NCI-H1048 (cell line): ENCODE measurements at regions not wholly inside any gene's neighbourhood (a gene's known extent, or its start where the extent isn't known, plus 50 kb on each side); places are given as distances from the start of the nearest gene placed in this dataset.
"Not testable (repeated sequence)": the region's sequence is repeated elsewhere in the genome, so short reads cannot be mapped to it uniquely, and the experiment has no call there.

Experiments
- DNase-seq: peaks from one replicate; lab custom pipeline; 2025; lab: John Stamatoyannopoulos, UW

DNA sequence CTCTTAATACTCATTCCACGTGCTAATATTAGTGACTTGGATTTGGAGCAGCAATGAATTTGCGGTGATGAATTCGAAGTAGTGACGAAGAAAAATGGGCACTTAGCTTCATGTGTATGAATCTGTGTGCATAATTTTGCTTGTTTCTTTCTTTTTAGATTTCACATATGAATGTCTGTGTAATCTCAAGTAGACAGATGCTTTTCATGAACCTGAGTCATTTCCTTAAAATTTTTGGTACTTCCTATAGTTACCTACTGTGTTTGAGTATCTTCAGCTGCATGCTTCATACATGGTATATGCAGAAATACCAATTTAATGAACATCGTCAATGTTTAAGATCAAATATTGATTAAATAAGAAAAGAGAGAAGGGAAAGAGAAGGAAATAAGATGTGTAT lies 540.2 kb downstream of the RAB38 start:
- DNase-seq = no peak

DNA sequence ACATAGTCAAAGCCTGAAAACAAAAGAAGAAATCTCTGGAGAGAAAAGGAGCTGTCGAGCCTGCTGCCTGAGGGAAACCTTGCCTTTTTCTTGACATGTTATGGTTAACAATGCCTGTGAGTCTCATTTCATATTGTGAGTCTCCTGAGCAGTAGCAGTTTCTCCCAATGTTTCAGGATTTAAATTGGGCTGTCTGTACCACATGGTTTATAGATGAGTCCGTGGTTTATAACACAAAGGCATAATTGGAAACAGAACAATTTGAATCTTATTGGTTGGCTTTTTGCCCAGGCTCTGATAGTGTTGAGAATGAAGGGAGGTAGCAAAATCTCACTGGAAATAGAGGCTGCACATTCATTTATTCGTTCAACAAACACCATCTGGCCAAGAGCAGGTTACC lies 540.9 kb downstream of the RAB38 start:
- DNase-seq = no peak

DNA sequence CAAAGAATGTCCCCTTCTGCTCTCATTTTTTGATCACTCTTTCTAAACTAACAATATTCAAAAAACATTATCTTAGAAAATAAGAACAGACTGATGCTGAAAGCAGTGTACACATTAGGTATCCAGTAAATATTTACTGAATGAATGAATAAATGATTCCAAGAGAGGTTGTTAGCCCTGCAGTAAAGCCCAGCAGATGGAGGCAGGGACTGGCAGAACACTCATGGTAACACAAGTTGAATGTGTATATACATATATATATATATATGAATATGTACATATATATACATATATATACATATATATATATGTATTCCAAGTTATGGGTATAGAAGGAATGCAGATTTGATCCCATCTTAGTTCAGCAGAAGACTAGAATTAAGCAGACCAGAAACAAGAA lies 546.3 kb downstream of the RAB38 start:
- DNase-seq = no peak

DNA sequence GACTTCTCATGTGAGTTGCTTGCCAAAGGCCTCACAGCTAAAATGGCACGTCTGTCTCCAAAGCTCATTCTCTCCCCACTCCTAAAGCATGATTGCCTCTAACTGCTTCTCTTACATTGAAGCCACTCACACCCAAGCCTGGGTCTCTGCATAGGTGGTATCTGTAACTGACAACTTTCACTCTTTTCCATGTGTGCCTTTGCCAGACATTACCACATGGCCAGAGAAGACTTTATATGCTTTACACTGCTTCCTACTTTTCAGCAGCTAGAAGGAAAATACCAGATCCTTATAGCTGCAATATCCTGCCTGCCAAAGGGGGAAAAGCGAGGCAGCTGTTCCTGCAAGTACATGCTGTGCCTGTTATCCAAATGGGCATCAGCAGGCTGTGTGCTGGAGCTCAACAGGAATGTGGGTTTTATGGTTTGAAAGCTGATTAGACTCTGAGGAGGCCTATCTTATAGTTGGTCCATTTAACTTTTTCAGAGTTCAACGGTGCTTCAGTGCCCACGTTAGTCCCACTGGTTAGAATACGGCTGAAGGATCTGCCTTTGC lies 547.1 kb downstream of the RAB38 start:
- DNase-seq = no peak

DNA sequence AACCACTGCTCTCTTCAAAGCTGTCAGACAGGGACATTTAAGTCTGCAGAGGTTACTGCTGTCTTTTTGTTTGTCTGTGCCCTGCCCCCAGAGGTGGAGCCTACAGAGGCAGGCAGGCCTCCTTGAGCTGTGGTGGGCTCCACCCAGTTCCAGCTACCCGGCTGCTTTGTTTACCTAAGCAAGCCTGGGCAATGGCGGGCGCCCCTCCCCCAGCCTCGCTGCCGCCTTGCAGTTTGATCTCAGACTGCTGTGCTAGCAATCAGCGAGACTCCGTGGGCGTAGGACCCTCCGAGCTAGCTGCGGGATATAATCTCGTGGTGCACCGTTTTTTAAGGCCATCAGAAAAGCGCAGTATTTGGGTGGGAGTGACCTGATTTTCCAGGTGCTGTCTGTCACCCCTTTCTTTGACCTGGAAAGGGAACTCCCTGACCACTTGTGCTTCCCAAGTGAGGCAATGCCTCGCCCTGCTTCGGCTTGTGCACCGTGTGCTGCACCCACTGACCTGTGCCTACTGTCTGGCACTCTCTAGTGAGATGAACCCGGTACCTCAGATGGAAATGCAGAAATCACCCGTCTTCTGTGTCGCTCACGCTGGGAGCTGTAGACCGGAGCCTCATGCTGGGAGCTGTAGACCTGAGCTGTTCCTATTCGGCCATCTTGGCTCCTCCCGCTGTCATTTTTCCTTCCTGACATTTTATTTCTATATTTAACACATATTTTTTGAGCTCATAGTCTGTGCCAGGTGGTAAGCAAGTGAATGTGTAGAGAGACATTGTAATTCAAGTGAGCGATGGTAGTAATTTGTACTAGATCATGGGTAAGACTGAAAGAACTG lies 551.5 kb downstream of the RAB38 start:
- DNase-seq = not testable (repeated sequence)

DNA sequence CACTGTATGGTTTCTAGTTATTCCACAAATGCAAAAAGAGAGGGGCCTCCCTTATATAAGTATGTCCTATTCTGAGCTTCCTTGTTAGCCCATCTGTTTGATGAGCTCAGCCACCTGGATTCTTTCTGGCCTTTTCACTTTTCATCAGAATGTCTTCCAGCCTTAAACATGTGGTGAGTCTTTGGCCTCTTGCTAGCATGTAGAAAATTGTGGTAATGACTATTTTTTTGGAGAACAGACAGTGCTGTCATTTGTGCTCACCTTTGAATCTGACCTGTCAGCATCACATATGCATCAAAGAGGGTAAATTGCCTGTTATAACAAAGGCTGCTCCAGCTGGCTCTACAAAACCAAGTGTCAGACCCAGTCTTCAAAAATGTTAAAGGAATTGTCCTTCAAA lies 558.7 kb downstream of the RAB38 start:
- no peak for DNase-seq

DNA sequence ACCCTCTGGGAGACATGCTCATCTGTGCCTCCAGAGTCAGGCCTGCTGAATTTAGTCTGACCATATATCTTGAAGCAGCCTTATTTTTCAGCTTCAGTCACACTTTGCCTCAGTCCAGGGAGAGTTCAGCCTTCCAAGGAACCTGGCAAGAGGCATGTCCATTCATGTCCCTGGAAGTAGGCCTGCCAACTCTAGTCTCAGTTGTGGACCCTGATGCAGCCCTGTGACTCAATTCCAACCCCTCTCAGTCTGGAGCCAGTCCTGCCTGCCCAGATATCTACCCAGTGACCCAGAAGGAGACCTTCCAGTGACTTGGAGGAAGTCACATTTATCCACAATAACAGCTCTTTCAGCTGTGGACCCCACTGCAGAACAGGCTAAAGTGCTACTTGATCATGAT lies 566.6 kb downstream of the TMEM135 start:
- no peak for DNase-seq

DNA sequence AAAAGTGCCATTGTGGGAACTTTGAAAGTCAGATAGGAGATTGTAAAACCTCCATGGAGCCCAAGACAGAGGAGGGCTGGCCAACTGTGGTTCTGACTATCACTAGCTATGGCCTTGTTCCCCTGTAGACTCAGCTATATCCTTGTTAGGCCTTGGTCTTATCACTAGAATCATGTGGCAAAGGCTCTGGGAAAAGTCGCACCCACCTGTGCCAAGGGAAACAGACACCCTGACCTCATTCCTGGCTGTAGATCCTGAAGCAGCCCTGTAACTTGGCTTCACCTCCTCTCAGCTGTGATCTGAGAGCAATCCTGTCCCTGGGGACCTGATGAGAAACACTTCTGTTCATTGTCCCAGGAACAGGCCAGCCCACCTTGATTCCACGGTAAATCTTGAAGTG lies 566.2 kb downstream of the TMEM135 start:
- DNase-seq = no peak

DNA sequence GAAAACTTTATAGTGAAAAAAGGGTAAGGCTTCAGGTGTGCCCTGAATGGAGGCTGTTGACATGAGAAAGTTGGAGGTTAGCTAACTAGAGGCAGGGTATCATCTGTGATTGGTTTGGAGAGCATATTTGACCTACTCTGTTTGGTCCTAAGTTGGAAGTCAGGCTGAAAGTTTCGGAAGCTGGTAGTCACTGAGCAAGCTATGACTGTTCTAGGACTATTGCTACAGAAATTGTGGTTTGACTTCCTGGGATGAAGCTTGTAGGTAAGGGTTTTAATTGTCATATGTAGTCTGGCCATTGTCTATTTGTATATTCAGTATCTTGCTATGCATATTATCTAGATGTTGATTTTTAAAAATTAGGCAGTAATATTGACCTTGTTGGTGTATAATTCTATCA lies 565.0 kb downstream of the TMEM135 start:
- no peak for DNase-seq

DNA sequence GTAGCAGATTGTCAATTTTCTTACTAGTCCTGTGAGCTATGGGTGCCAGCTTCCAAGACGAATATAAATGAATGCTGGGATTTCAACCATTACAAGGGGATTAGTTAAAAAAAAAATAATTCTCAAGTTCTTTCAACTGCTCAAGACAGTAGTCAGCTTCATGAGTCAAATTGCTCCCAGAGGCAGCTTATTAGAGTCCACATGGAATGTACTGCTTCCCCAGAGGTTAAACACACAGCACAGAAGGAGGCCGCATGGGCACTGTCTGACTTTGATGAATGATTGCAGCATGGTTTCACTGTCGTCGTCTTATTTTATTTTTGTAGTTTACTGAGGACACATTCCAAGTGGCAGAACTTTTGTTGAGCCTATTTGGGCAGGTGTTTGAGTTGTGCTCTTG lies 563.2 kb downstream of the TMEM135 start:
- no peak for DNase-seq

DNA sequence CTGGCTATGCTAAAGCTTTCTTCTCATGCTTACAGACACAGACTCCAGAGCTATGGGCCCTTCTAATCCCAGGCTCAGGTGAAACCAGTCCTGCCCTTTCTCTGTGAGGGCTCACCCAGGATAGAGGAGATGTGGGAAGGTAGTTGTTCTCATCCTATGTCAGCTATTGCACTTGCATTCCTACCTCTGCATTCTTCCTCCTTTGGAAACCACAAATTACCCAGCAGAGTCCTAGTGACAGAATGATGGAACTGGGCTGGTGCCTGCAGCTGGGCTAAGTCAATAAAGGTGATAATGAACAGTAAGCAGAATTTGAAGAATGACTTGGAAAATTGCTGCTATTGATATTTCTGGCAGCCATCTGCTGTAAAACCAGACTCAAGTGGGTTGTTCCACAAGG lies 560.0 kb downstream of the TMEM135 start:
- DNase-seq = no peak

DNA sequence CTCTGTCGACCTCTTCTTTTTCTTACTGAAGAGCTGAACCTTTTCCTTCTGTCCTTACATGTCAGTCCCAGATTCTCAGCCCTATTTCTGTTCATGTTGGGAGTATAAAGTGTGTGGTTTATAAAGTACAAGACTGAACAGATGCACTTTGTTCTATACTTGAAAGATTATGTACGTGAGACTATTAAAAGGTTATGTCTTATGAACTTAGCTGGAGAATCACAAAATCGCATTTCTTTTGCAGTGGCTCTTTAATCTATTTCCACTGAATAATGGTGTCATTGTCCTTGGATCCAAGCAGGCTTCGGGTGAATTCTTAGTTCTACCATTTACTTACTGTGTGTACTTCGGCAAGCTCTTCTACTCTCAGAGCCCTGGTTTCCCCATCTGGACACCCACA lies 558.4 kb downstream of the TMEM135 start:
- DNase-seq = no peak

DNA sequence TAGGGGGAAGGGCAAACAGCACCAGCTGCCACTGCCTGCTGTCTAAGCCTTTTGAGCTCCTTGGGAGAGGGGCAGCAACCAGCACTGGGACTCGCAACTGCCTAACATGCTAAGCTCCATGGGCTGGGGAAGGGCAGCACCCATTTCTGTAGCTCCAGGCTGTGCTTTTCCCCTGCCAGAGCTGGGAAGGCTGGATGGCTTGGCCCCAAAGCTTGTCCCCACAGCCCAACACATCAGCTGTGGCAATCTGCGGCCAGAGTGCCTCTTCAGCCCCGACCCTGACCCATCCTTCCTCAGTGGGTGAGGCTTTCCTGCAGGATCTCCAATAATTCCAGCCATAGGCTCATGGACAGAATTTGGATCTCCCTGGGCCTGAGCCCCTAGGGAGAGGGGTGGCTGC lies 551.3 kb downstream of the TMEM135 start:
- no peak for DNase-seq

DNA sequence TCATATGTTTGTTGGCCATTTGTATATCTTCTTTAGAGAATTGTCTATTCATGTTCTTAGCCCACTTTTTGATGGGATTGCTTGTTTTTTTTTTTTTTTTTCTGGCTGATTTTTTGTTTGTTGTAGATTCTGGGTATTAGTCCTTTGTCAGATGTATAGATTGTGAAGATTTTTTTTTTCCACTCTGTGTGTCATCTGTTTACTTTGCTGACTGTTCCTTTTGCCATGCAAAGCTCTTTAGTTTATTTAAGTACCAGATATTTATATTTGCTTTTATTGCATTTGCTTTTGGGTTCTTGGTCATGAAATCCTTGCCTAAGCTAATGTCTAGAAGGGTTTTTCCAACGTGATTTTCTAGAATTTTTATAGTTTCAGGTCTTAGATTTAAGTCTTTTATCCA lies 547.9 kb downstream of the TMEM135 start:
- DNase-seq = not testable (repeated sequence)

DNA sequence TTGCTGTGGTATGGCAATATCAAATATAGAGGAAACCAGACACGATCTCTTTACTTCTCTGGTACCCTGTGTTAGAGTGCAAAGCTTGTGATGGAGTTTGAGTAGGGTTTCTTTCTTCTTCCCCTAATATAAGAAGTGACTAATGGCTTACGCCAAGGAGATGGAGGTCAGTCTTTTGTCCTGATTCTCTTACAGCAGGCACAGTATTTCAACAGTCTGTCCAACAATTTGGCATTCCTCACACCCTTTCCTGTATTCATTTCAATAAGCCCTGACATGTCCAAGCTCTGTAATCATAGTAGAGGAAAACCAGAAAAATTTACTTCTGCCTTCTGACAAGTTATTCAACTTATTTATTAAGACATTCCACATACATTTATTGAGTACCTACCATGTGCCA lies 546.2 kb downstream of the TMEM135 start:
- DNase-seq = no peak

DNA sequence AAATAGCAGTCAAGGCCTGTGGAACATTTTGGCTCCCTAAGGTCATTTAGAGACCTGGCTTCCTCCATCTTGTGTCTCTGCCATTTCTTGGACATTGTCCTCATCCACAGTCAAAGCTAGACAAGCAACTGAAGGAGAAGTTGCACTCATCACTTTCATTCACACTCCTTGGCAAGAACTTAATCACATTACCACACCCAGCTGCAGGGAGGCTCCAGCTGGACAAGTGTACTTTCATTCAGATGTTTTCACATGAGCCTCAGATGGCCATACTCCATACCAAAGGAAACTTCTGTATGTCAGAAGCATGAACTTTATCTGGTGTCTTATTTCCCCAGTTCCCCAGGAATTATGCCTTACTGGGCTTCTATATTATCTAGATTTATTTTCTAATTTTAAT lies 537.4 kb downstream of the TMEM135 start:
- DNase-seq = no peak

DNA sequence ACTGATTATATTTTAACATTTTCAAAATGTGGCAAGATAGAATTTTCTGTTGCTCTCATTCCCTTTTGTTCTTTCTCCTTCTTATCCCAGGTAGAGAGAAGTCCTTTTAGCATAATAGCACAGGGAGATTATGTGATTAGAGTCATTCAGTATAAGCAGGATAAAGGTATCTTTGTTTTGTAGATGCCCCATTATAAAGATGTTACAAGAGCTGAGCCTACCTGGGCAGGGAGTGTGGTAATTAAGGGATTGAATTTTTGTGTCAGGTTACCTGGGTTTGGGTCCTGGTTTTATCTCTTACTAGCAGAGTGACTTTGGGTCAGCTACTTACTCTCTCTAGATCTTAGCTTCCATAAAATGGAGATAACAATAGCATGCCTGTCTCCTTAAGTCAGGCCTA lies 536.5 kb downstream of the TMEM135 start:
- no peak for DNase-seq

DNA sequence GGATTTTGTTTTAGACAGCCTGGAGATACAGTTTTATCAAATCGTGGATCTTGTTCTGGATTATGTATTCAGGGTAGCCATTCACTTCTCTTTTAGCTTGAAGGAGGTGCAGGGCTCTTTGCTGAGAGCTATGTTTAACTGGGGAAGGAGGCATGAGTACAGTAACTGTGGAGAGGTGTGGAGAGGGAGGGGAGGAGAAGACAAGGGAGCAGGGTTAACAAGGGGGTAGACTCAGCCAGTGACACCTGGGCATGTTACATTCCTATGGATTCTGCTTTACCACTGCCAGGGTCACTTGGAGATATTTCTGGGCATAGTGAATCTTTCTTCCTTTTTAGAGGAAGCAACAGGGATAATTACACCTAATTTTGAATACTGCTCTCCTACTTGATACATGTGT lies 536.0 kb downstream of the TMEM135 start:
- no peak for DNase-seq

DNA sequence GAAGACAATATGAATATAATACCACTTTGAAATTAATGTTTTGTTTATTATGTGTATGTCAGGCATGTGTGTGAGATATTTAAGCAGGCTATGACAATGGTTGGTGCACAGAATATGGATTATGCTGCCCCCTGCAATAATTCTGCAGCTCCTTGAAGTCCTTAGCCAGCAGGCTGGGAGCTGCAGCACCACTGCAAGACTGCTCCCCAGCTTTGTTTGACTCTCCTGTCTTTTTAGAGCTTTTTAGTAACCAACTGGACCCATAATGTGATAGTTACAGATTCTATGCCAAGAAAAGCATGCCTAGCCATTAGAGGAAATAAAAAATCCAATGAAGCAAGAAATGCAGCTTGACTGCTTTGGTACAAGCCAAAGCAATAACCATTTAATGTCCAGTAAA lies 535.1 kb downstream of the TMEM135 start:
- no peak for DNase-seq

DNA sequence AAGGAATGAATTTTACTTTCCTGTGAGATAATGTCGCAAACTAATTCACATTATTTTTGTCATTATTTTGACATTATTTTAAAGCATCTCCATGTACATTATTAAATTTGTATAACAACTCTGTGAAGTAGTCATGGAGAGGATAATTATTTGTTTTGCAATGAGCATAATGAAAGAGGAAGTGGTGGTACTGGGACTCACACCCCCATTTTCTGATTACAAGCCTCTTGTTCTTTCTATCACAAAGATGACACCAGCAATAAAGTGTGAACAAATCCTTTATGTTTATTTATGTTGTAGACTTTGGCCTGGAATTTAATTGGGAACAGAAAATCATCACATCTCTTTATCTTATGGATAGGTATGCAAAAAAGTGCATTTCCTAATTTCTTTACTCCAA lies 522.6 kb downstream of the TMEM135 start:
- no peak for DNase-seq

DNA sequence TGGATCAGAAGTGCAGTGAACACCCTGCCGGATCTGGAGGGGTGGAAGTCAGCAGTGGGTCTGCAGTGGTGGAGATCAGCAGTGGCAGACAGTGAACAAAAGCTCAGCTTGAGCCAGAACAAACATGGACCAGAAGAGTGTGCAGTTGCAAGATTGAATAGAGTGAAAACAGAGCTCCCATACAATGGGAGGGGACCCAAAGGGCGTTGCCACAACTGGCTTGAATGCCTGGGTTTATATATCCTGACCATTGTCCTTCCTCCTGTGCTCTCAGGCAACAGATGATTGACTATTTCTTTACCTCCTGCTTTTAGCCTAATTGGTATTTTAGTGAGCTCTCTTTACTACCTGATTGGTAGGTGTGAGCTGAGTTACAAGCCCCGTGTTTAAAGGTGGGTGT lies 522.1 kb downstream of the TMEM135 start:
- not testable (repeated sequence) for DNase-seq

DNA sequence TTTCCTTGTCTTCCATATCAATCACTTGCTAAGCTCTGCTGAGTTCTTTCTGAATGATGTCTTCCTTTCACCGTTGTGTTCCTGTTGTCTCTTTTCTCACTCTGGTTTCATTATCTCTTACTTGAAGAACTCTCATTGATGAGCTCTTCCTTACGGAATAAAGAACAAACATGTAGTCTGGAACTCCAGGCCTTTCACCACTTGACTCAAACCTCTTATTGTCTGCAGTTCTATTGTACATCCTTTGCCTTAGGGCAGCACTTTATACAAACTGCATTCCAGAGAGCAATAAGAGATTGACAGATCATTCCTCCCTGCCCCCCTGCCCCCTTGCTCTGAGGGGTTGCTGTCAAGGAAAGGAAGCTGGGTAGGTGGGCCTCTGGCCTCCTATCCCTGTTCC lies 517.4 kb downstream of the TMEM135 start:
- no peak for DNase-seq

DNA sequence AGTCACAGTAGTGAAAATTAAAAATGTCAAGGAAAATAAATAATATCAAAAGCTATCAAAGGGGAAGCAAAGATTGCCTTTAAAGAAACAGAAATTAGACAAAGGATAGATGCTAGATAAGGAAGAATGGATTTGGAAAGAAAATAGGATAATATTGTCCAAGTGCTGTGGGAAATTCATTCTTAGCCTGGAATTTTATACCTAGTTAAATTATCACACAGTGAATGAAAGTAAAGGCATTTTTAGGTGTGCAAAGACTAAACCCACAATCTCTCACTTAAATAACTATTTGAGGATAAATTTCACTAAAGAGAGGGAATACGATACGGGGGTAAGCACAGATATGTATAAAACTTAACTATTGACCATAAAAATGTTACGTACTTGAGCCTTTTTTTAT lies 511.1 kb downstream of the TMEM135 start:
- DNase-seq = no peak

DNA sequence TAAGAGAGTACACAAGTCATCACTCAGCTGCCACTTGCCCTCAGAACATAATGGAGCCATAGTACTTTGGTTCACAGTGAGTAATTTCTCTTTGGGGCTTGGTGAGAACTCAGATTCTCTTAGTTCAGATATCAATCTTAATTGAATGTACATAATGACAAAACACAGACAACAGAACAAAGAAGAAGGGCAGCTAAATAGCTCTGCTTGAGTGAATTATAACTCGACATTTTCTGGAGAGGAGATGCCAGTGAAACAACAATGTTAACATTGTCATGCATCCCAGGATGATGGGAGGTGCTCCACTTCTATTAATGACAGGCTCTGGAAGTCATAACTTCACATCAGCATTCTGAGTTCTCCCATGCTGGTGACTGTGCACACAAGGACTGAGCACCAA lies 508.1 kb downstream of the TMEM135 start:
- DNase-seq = no peak
